ENCODE measurements at regions not wholly inside any gene's neighbourhood (a gene's known extent, or its start where the extent isn't known, plus 50 kb on each side); places are given as distances from the start of the nearest gene placed in this dataset.

DNA sequence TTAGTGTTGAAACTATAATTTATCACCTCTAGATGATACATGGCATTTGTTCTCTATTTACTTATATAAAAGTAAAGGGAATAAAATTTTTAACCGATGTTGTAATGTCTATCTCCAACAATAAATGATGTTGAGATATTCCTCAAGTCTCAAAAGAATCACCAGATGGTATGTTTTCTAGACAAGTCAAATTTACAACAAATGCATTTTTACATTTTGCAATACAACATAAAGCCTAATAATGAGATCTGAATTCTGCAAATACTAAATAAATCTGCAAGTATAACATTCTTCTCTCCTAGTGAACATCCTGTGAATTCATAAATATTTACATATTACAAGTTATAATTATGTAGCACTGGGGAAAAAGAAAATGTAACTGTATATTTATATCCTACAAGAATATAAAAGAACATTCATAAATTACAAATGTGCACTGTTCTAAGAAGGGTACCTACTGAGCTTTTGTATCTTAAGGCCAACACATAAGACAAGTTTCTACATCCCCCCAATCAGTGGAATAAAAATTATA, 1504.4 kb upstream of the ZEB2 start:
- DNase-seq (ENCODE audit: low spot score): no peak

DNA sequence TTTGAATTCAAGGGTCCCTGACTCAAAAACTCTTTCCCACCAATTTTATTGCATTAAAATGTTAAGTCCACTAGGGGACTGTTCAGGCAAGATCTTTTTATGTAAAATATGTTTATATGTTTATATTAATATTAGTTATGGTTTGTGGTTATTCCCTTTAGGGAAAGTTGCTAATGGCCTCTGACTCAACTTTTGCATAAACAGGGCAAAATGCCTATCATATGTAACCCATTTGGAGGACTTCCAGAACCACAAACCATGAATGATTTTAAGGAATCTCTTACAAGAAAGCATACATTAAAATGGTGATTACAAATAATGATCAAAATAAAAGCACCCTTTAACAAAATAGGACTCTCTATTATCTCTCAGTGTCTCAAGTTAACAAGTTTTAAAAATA, 1484.5 kb upstream of the ZEB2 start:
- no peak for DNase-seq (ENCODE audit: low spot score)

DNA sequence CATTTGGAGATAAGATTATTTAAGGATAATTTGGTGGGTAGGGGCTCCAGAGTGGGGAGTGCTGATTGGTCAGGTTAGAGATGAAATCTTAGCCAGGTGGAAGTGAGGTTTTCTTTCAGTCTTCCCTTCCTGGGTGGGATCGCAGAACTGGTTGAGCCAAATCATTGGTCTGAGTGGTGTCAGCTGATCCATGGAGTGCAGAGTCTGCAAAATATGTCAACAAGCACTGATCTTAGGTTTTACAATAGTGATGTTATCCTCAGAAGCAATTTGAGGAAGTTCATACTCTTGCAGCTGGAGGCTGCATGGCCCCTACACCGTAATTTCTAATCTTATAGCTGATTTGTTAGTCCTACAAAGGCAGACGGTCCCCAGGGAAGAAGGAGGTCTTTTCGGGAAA, 1483.4 kb upstream of the ZEB2 start:
- DNase-seq (ENCODE audit: low spot score): no peak

GRCh38 chr2:145994910-145995309, 1475.0 kb upstream of the ZEB2 start:
- no peak for DNase-seq (ENCODE audit: low spot score)

DNA sequence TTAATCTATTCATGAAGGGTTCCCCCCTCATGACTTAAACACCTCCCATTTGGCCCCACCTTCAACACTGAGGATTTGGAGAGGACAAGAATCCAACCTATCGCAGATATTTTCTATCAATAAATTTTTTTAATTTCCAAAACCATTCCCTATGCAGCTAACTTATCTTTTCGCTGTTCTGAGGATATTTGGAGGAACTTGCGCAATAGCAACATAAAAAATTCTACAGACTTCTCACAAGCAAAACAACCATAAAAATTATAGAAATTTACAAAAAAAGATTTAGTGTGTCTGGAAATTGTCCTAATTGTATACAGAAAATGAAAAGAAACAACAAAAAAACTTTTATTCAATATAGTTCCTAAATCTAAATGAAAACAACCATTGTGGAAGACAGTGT, 1472.7 kb upstream of the ZEB2 start:
- DNase-seq (ENCODE audit: low spot score): no peak

- no peak for DNase-seq (ENCODE audit: low spot score)
Observed at GRCh38 chr2:145987793-145988192, 1467.9 kb upstream of the ZEB2 start.

GRCh38 chr2:145985517-145985916, 1465.6 kb upstream of the ZEB2 start:
- DNase-seq (ENCODE audit: low spot score): no peak

- DNase-seq (ENCODE audit: low spot score): peak; percentile 75
Observed at GRCh38 chr2:145984580-145984979, 1464.7 kb upstream of the ZEB2 start.

DNA sequence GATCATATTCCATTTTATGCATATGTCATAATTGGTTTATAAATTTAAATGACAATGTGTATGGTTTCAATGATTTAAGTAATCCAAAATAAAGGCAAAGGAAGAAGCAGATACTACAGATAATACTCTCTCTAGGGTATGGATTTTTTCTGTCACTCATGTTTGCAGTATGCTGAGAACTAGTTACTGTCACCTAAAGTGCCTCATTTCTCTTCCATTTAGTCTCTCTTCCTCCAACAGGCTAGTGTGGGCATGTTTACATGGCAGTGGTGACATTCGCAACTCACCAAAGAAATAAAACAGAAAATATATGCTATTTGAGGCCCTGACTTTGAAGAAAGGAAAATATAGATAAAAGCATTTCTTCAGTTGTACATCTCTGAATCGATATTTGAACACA, 1460.4 kb upstream of the ZEB2 start:
- no peak for DNase-seq (ENCODE audit: low spot score)

DNA sequence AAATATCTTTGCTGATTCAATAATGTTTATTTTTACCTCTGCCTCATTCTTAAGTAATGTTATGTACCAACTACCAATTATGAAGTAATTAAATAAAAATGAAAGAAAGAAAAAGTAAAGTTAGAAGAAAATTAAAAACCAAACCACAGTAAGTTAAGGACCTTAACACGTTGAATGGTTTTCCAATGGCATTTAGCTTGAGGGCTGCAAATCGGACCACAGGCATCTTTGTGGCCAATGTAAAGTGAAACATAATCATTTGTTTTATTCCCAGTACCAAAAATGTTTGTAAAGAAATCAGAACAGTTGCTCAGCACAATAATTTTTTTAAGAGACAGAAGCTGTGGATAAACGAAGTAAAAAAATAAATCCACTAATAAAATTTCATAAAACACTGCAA, 1455.5 kb upstream of the ZEB2 start:
- DNase-seq (ENCODE audit: low spot score): no peak

DNA sequence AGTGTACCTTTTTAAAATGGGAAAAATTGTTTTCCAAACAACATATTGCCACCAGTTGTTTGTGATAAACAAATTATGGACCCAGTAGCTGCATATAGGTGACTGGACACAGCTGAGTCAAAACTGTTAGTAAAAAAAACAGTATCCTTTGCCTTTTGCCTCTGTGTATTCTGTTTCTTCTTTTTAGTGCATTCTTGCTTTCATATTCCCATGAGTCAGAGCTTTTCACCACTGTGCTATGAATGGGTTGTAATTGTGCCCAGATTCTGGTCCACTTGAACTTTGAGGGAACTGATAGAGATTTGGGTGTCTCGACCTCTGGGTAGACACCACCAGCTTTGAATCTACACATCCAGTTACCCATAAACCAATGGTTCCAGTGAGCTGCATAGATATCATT, 1441.9 kb upstream of the ZEB2 start:
- no peak for DNase-seq (ENCODE audit: low spot score)

DNA sequence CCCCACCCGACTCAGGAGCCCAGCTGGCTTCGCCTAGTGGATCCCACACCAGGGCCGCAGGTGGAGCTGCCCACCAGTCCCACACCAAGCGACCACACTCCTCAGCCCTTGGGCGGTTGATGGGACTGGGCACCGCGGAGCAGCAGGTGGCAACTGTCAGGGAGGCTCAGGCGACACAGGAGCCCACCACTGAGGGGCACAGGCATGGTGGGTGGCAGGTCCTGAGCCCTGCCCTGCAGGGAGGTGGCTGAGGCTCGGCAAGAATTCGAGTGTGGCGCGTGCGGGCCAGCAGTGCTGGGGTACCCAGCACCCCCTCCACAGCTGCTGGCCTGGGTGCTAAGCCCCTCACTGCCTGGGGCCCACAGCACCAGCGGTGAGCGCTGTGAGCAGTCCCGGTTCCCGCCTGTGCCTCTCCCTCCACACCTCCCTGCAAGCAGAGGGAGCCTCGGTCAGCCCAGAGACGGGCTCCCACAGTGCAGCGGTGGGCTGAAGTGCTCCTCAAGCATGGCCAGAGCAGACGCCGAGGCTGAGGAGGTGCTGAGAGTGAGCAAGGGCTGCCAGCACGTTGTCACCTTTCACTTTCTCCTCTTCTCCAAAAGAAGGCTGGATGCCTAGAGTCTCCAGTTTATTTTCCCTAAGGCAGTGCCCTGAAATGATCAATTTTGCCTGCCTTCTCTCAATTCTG, 1440.7 kb upstream of the ZEB2 start:
- no peak for DNase-seq (ENCODE audit: low spot score)

DNA sequence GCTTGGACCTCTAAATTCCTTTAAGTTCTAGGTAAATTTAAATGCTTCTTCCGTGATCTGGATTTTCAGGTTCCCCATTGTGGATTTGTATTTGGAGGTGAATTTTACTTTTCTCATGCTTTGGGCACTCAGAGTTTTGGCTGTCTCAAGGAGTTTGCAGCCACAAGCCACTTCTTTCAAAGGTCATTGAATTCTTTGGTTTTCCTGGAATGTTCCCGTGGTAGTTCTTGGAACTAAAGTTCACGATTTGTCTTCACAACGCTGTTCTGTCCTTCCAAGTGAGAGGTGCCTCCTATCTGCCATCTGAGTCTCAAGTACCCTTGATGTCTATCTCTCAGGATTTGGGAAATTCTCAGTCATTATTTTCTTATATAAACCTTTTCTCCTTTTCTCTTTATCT, 1438.7 kb upstream of the ZEB2 start:
- no peak for DNase-seq (ENCODE audit: low spot score)

- no peak for DNase-seq (ENCODE audit: low spot score)
Observed at GRCh38 chr2:145957929-145958328, 1438.0 kb upstream of the ZEB2 start.

GRCh38 chr2:145939949-145940348, 1420.0 kb upstream of the ZEB2 start:
- DNase-seq (ENCODE audit: low spot score): no peak

DNA sequence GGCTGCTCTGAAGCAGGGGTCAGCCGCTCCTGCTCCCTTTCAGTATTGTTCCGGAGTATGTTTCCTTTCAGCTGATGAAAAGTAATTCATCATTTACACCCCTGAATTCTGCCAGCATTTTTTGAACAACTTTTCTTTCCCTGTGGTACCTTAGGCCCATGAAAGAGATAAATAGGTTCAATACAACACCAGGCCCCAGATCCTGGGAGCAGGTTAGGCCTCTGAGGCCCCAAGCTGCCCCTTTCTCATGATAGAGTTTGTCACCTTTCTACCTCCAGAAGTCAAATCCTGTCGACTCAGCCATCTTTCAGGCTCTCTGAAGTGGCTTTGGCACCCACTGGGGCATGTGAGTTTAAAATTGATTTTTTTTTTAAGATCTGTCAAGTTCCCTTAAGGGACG, 1415.1 kb upstream of the ZEB2 start:
- DNase-seq (ENCODE audit: low spot score): no peak

- no peak for DNase-seq (ENCODE audit: low spot score)
Observed at GRCh38 chr2:145931781-145932395, 1412.0 kb upstream of the ZEB2 start.

- no peak for DNase-seq (ENCODE audit: low spot score)
Observed at GRCh38 chr2:145930318-145930717, 1410.4 kb upstream of the ZEB2 start.

- no peak for DNase-seq (ENCODE audit: low spot score)
Observed at GRCh38 chr2:145927131-145927950, 1407.4 kb upstream of the ZEB2 start.

DNA sequence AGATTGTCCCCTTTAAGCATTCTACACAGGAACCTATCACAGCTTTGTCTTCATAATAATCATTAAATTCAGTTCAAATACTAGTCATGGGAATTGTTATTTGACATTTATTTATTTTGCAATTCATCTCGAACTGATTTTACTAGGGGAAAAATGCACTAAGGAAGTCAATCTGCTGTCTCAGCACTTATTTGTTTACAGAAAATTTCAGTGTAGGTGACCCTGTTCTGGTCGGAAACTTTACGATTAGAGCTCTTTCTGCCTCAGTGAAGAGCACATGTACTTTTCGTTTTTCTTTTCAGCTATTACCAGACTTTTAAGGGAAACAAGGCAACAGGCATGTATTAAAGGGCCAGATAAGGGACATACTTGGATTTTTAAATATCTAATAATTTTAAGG, 1405.7 kb upstream of the ZEB2 start:
- no peak for DNase-seq (ENCODE audit: low spot score)

DNA sequence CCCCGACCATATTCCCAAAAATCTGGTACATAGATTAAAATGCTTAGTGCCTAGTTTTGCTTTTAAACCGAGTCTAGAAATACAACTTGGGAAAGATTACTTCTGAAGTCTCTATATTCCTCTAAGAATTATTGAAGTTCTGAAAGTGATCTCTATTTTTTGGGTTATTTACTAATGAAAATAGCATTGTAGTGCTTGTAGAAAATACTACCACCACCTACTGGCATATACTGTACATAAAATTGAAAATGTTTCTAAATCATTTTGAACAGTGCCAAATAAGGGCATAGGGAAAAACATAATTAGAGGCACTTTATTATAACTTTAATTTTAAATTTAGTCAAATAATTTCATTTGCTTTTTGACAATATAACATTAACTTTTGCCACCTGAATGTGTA, 1399.6 kb upstream of the ZEB2 start:
- DNase-seq (ENCODE audit: low spot score): no peak

GRCh38 chr2:145918951-145919350, 1399.0 kb upstream of the ZEB2 start:
- DNase-seq (ENCODE audit: low spot score): no peak

- no peak for DNase-seq (ENCODE audit: low spot score)
Observed at GRCh38 chr2:145916799-145917198, 1396.9 kb upstream of the ZEB2 start.

Data from kidney capillary endothelial cell (primary cell).